ENCODE measurements at regions not wholly inside any gene's neighbourhood (a gene's known extent, or its start where the extent isn't known, plus 50 kb on each side); places are given as distances from the start of the nearest gene placed in this dataset.

DNA sequence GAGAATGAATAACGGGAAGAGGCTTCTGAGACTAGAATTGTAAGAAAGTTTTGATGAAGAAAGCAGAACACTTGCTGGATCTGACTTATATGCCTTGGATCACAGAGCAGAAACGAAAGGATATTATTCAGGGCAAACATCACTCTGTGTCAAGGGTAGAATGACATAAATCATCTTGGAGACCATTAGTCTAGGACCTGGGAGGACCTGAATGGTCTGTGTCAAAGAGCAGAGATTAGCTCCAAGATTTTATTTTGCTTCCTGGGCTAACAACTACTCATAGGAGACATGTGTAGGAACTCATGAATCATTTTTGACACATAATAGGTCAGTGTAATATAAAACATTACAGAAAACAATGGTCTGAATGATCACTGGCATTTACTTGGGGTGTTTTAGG, 417.9 kb downstream of the SLCO4C1 start:
- Histone ChIP-seq H3K4me1 (no peaks in the 10 kb centered on the region), H3K36me3 (no peaks in the 10 kb centered on the region), H3K27me3 (no peaks in the 10 kb centered on the region), H3K27ac (no peak overlapping the region), H3K9me3 (no peaks in the 10 kb centered on the region), H3K4me3 (no peak overlapping the region)
- TF ChIP-seq POLR2A (IDR thresholded peaks at IDR 0.05) (no peak), EP300 (IDR thresholded peaks at IDR 0.05) (no peak)
- TF ChIP-seq, protein P1, sequence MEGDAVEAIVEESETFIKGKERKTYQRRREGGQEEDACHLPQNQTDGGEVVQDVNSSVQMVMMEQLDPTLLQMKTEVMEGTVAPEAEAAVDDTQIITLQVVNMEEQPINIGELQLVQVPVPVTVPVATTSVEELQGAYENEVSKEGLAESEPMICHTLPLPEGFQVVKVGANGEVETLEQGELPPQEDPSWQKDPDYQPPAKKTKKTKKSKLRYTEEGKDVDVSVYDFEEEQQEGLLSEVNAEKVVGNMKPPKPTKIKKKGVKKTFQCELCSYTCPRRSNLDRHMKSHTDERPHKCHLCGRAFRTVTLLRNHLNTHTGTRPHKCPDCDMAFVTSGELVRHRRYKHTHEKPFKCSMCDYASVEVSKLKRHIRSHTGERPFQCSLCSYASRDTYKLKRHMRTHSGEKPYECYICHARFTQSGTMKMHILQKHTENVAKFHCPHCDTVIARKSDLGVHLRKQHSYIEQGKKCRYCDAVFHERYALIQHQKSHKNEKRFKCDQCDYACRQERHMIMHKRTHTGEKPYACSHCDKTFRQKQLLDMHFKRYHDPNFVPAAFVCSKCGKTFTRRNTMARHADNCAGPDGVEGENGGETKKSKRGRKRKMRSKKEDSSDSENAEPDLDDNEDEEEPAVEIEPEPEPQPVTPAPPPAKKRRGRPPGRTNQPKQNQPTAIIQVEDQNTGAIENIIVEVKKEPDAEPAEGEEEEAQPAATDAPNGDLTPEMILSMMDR (IDR thresholded peaks at IDR 0.05) = no peak
- 21 to 41% methylated on average over 2 of the region's 2 CpGs for WGBS, 2 donors
- no peak for DNase-seq (ENCODE audit: low spot score in 2 of 2)

DNA sequence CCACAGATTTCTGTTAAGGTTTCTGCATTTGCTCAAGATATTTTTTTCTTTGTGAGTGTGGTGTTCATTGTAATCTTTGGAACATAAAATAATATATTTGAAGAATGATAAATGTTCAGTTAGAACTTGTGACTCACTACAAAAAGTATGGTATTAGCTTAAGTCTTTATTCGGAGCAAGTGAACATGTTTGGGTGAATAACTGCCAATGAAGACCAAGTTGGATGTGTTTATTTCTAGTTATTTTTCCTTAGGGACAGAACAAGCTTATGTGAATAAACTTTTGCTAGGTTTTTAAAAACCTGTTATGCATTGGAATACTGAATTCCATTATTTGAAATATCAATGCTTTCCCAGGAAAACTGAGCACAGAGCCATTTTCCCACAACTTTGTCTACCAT, 418.6 kb downstream of the SLCO4C1 start:
- Histone ChIP-seq H3K9me3 (no peaks in the 10 kb centered on the region), H3K4me3 (no peak overlapping the region), H3K36me3 (no peaks in the 10 kb centered on the region), H3K27me3 (no peaks in the 10 kb centered on the region), H3K4me1 (no peaks in the 10 kb centered on the region), H3K27ac (no peak overlapping the region)
- 43 to 56% methylated on average over 1 of the region's 1 CpG for WGBS, 2 donors
- TF ChIP-seq POLR2A (IDR thresholded peaks at IDR 0.05) (no peak), EP300 (IDR thresholded peaks at IDR 0.05) (no peak)
- TF ChIP-seq, protein P1 (IDR thresholded peaks at IDR 0.05) = no peak
- no peak for DNase-seq (ENCODE audit: low spot score in 2 of 2)

DNA sequence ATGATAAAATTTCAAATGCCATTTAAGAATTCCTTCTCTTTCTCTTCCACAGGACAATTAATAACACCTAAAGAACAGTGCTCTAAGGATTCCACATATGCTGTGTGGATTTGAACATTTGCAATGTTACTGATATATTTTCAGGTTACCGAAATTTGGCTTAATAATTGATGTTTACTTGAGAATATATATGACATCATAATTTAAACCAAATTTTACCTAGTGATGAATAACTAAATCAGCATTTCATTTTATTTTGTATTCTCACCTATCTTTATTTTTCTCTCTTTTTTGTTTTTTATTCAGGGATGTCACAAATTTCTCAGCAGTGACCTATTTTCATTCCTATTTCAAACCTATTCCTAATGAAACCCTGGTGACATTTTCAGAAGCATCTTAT, 429.6 kb downstream of the SLCO4C1 start:
- H3K9me3 ChIP-seq = peaks cover 0 to 4% (median 0%) of the 10 kb centered on the region in 4 donors

DNA sequence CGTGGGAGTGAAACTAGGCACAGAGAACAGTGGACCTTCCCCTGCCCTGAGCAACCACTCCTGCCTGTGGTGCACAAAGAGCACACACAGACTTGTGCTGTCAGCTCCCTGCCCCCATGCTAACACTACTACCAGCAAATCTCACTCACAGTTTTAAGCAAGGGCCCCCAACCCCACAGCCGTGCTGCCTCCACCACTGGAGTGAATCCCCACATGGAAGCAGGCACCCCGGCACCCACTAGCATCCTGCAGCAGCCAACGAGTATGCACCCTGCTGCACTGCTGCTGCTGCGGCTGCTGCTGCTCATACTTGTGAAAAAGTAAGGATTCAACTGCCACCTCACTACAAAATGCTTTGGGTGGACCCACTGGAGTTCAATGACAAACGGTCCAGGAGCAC, 435.5 kb downstream of the SLCO4C1 start:
- Histone ChIP-seq H3K4me3 (no peak overlapping the region), H3K27ac (no peak overlapping the region), H3K27me3 (no peaks in the 10 kb centered on the region), H3K36me3 (no peaks in the 10 kb centered on the region), H3K4me1 (no peaks in the 10 kb centered on the region), H3K9me3 (peaks cover 0 to 4% (median 0%) of the 10 kb centered on the region in 4 donors)
- TF ChIP-seq, protein P1 (IDR thresholded peaks at IDR 0.05) = no peak
- TF ChIP-seq POLR2A (IDR thresholded peaks at IDR 0.05) = no peak
- no peak for TF ChIP-seq EP300 (IDR thresholded peaks at IDR 0.05)
- 89 to 95% methylated on average over 5 of the region's 6 CpGs for WGBS, 2 donors
- DNase-seq (ENCODE audit: low spot score in 2 of 2) = no peak

More for the DNA sequence above, 429.6 kb downstream of the SLCO4C1 start:
- Histone ChIP-seq H3K4me3 (no peak overlapping the region), H3K27me3 (no peaks in the 10 kb centered on the region), H3K27ac (no peak overlapping the region), H3K36me3 (no peaks in the 10 kb centered on the region), H3K4me1 (no peaks in the 10 kb centered on the region)
- no peak for DNase-seq (ENCODE audit: low spot score in 2 of 2)
- 88 to 94% methylated on average over 1 of the region's 1 CpG for WGBS, 2 donors
- TF ChIP-seq EP300 (IDR thresholded peaks at IDR 0.05) (no peak), POLR2A (IDR thresholded peaks at IDR 0.05) (no peak)
- TF ChIP-seq, protein P1 (IDR thresholded peaks at IDR 0.05) = no peak

DNA sequence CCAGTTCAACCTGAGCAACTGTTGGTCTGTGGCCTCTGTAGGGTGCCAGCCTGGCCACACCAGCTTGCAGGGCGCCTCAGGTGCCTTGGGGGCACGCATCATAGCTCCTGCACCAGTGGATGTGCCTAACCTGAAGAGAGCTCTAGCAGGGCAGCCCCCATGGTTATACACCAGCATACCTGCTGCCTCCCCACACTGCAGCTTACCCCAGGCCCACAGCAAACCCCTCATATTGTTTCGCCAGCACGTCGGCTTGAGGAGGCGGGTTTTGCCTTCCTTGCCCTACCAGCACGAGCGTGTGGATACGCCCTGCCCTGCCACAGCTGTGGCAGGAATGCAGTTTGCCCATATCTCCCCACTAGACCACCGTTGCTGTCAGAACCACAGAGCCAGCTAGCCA, 435.9 kb downstream of the SLCO4C1 start:
- no peaks in the 10 kb centered on the region for H3K36me3 ChIP-seq
- TF ChIP-seq POLR2A (IDR thresholded peaks at IDR 0.05) (no peak), EP300 (IDR thresholded peaks at IDR 0.05) (no peak)
- TF ChIP-seq, protein P1 (IDR thresholded peaks at IDR 0.05) = no peak

More for the DNA sequence above, 435.9 kb downstream of the SLCO4C1 start:
- Histone ChIP-seq H3K4me1 (no peaks in the 10 kb centered on the region), H3K27ac (no peak overlapping the region), H3K27me3 (no peaks in the 10 kb centered on the region), H3K9me3 (peaks cover 0 to 4% (median 0%) of the 10 kb centered on the region in 4 donors), H3K4me3 (no peak overlapping the region)
- 95 to 97% methylated on average over 8 to 9 of the region's 10 CpGs for WGBS, 2 donors
- no peak for DNase-seq (ENCODE audit: low spot score in 2 of 2)
